Large intestine (tissue), 3 donors: ENCODE measurements at regions not wholly inside any gene's neighbourhood (a gene's known extent, or its start where the extent isn't known, plus 50 kb on each side); places are given as distances from the start of the nearest gene placed in this dataset.

Experiments used
- DNase-seq, 2 donors: peaks; one replicate each; pipeline versions ENCODE4 v3.0.0 to v3.0.0-alpha.2; 2013
- H3K27ac ChIP-seq: one replicate; pipeline ENCODE4 v1.5.1; 2013; ENCODE audit warnings: low read length
- H3K27me3 ChIP-seq: 2 replicates; pipeline ENCODE4 v1.6.1; 2013; ENCODE audit warnings: low read length; ENCODE audit not compliant: control insufficient read depth, insufficient read depth
- H3K36me3 ChIP-seq: 2 replicates; pipeline ENCODE4 v1.6.1; 2013; ENCODE audit warnings: low read length; ENCODE audit not compliant: control insufficient read depth, insufficient read depth
- H3K4me1 ChIP-seq: one replicate; pipeline ENCODE4 v1.6.1; 2013; ENCODE audit warnings: low read length; ENCODE audit not compliant: control insufficient read depth, insufficient read depth
- H3K4me3 ChIP-seq: one replicate; pipeline ENCODE4 v1.5.1; 2013; ENCODE audit warnings: low read length
- H3K9me3 ChIP-seq: one replicate; pipeline ENCODE4 v1.6.1; 2013; ENCODE audit warnings: mild to moderate bottlenecking, low read depth, low read length, moderate library complexity; ENCODE audit not compliant: control insufficient read depth
- WGBS: methylation state at CpG from one replicate; pipeline ENCODE4 v1.1.5; 2013; ENCODE audit warnings: low lambda C conversion rate; ENCODE audit not compliant: insufficient coverage; 5-methylcytosine and 5-hydroxymethylcytosine counted together

DNA sequence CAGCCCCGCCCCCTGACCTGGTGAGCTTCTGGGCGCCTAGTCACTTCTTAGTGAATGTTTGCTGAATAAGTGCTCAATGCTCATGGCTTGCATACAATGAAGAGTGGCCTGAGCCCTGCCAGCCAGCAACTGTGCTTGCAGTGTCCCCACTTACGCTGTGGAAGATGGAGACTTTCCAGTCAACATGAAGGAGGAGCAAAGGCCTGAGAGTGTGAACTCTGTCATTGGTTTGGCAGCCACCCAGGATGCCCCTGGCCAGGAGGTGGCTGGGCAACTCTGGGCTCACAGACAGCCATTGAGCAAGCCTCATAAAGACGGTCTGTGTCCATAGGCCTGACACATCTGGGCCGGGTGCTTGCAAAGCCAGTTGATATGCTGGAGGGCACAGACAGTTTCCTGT lies 72.1 kb upstream of the MAMLD1 start:
- Histone ChIP-seq H3K36me3 (no peaks in the 10 kb centered on the region), H3K27ac (no peak overlapping the region), H3K27me3 (no peaks in the 10 kb centered on the region), H3K9me3 (no peaks in the 10 kb centered on the region), H3K4me3 (no peak overlapping the region), H3K4me1 (no peaks in the 10 kb centered on the region)
- WGBS = no CpG with 5 or more reads among the region's 5 CpGs
- DNase-seq = no peak

- Histone ChIP-seq H3K27ac (no peak overlapping the region), H3K4me1 (no peaks in the 10 kb centered on the region), H3K9me3 (no peaks in the 10 kb centered on the region), H3K27me3 (no peaks in the 10 kb centered on the region), H3K36me3 (no peaks in the 10 kb centered on the region), H3K4me3 (no peak overlapping the region)
- DNase-seq = no peak
- no CpG with 5 or more reads among the region's 5 CpGs for WGBS
Observed at GRCh38 chrX:150293311-150294013, 69.7 kb upstream of the MAMLD1 start.

- H3K4me3 ChIP-seq = no peak overlapping the region
- H3K9me3 ChIP-seq = no peaks in the 10 kb centered on the region
- no peaks in the 10 kb centered on the region for H3K36me3 ChIP-seq
- WGBS = no CpG with 5 or more reads among the region's 4 CpGs
- H3K4me1 ChIP-seq = no peaks in the 10 kb centered on the region
- no peak for DNase-seq
- no peak overlapping the region for H3K27ac ChIP-seq
- H3K27me3 ChIP-seq = no peaks in the 10 kb centered on the region
Observed at GRCh38 chrX:150298841-150299551, 64.1 kb upstream of the MAMLD1 start.

DNA sequence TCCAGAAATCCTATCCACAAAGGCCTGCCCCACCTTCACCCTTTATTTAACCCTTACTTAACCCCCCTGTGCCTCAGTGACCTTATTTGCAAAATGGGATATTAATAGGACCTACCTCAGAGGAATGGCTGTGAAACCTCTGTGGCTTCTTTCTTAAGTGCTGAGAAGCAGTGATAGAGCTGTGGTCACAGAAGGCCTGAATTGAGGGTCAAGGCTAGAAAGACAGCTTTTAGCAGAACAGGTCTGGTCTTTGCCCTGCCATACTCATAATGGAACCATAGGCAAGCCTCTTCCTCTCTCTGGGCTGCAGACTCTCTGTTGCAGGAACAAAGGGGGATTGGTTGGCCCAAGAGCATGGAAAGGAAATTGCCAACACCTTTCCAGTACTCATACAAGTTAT lies 63.5 kb upstream of the MAMLD1 start:
- no peak for DNase-seq
- no peaks in the 10 kb centered on the region for H3K9me3 ChIP-seq
- H3K4me1 ChIP-seq = no peaks in the 10 kb centered on the region
- H3K4me3 ChIP-seq = no peak overlapping the region
- H3K36me3 ChIP-seq = no peaks in the 10 kb centered on the region
- H3K27ac ChIP-seq = no peak overlapping the region
- no peaks in the 10 kb centered on the region for H3K27me3 ChIP-seq

GRCh38 chrX:150303386-150304097 lies 59.6 kb upstream of the MAMLD1 start:
- Histone ChIP-seq H3K9me3 (no peaks in the 10 kb centered on the region), H3K36me3 (no peaks in the 10 kb centered on the region), H3K27me3 (no peaks in the 10 kb centered on the region), H3K4me3 (no peak overlapping the region), H3K4me1 (no peaks in the 10 kb centered on the region), H3K27ac (no peak overlapping the region)
- no peak for DNase-seq
- WGBS = no CpG with 5 or more reads among the region's 4 CpGs

DNA sequence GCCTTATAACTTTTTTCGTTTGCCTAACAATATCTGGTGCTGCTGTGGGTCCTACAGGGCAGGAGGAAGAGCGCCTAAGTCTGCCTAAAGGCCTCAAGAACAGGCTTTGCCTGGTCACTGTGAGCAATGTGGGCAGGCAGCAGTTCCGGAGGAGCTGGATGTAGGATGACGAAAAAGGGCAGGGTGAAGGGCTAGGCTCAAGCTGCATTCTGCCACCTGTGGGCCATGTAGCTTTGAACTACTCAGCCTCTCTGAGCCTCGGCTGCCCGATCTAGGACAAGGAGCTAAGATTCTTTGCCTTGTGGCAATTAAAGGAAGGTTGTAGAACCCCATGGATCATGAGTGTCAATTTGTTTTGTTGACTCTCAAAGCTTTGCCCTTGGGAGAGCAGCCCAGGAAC lies 57.1 kb upstream of the MAMLD1 start:
- Histone ChIP-seq H3K9me3 (no peaks in the 10 kb centered on the region), H3K36me3 (no peaks in the 10 kb centered on the region), H3K4me1 (no peaks in the 10 kb centered on the region), H3K27me3 (no peaks in the 10 kb centered on the region), H3K27ac (no peak overlapping the region), H3K4me3 (no peak overlapping the region)
- no CpG with 5 or more reads among the region's 6 CpGs for WGBS
- no peak for DNase-seq

GRCh38 chrX:150308041-150308440 lies 55.1 kb upstream of the MAMLD1 start:
- no CpG with 5 or more reads among the region's 4 CpGs for WGBS
- H3K27ac ChIP-seq = no peak overlapping the region
- no peaks in the 10 kb centered on the region for H3K4me1 ChIP-seq
- no peak for DNase-seq
- H3K27me3 ChIP-seq = no peaks in the 10 kb centered on the region
- no peaks in the 10 kb centered on the region for H3K36me3 ChIP-seq
- H3K9me3 ChIP-seq = no peaks in the 10 kb centered on the region
- no peak overlapping the region for H3K4me3 ChIP-seq

GRCh38 chrX:150308532-150309157 lies 54.5 kb upstream of the MAMLD1 start:
- Histone ChIP-seq H3K36me3 (no peaks in the 10 kb centered on the region), H3K27me3 (no peaks in the 10 kb centered on the region), H3K4me1 (no peaks in the 10 kb centered on the region), H3K9me3 (no peaks in the 10 kb centered on the region), H3K4me3 (no peak overlapping the region), H3K27ac (no peak overlapping the region)
- no peak for DNase-seq
- WGBS = no CpG with 5 or more reads among the region's 9 CpGs

DNA sequence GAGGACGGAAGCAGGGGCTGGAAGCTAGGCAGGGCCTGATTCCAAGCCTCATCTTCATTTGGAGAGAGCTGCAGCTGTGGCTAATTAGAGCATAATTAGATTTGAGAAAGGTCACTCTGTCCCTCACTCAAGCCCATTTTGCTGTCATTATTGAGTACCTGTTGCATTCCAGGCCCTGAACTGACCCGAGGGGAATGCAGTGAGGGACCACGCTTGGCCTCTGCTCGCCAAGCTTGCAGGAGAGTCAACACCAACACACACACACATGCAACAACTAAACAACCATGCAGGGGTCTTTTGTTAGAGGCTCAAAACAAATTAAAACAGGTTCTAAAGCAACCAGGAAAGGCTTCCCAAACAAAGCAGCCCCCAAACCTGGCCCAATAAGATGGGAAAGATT lies 52.7 kb upstream of the MAMLD1 start:
- Histone ChIP-seq H3K36me3 (no peaks in the 10 kb centered on the region), H3K9me3 (no peaks in the 10 kb centered on the region), H3K4me1 (no peaks in the 10 kb centered on the region), H3K4me3 (no peak overlapping the region), H3K27ac (no peak overlapping the region), H3K27me3 (no peaks in the 10 kb centered on the region)
- DNase-seq = no peak
- no CpG with 5 or more reads among the region's 4 CpGs for WGBS

- DNase-seq = no peak
- no peaks in the 10 kb centered on the region for H3K36me3 ChIP-seq
- H3K9me3 ChIP-seq = no peaks in the 10 kb centered on the region
Observed at GRCh38 chrX:150310881-150311280, 52.2 kb upstream of the MAMLD1 start.

More at GRCh38 chrX:150310881-150311280, 52.2 kb upstream of the MAMLD1 start:
- no CpG with 5 or more reads among the region's 1 CpG for WGBS
- no peaks in the 10 kb centered on the region for H3K27me3 ChIP-seq
- H3K27ac ChIP-seq = no peak overlapping the region
- no peak overlapping the region for H3K4me3 ChIP-seq
- H3K4me1 ChIP-seq = no peaks in the 10 kb centered on the region
